ENCODE measurements at regions not wholly inside any gene's neighbourhood (a gene's known extent, or its start where the extent isn't known, plus 50 kb on each side); places are given as distances from the start of the nearest gene placed in this dataset.

- DNase-seq: peak; percentile 27
- Mint-ChIP-seq H3K36me3 (ENCODE audit: low read depth) (no peaks in the 10 kb centered on the region), H3K4me3 (no peak overlapping the region), H3K27ac (no peak overlapping the region), H3K9me3 (no peaks in the 10 kb centered on the region), H3K27me3 (peaks cover 4% of the 10 kb centered on the region), H3K4me1 (no peaks in the 10 kb centered on the region)
- intact Hi-C loops (cut with micrococcal nuclease): no loop called here
These were observed 160.9 kb downstream of the RDH14 start for GRCh38 chr2:18399601-18400000.

GRCh38 chr2:18398833-18399232 is 161.6 kb downstream of the RDH14 start:
- Mint-ChIP-seq H3K36me3 (ENCODE audit: low read depth) (no peaks in the 10 kb centered on the region), H3K27me3 (peaks cover 4% of the 10 kb centered on the region), H3K4me3 (no peak overlapping the region), H3K4me1 (no peaks in the 10 kb centered on the region), H3K9me3 (no peaks in the 10 kb centered on the region), H3K27ac (no peak overlapping the region)
- peak; percentile 26 for DNase-seq
- intact Hi-C loops (cut with micrococcal nuclease): no loop called here

GRCh38 chr2:18396329-18397010 is 164.0 kb downstream of the RDH14 start:
- Mint-ChIP-seq H3K4me1 (no peaks in the 10 kb centered on the region), H3K27me3 (no peaks in the 10 kb centered on the region), H3K4me3 (no peak overlapping the region), H3K9me3 (no peaks in the 10 kb centered on the region), H3K36me3 (ENCODE audit: low read depth) (no peaks in the 10 kb centered on the region), H3K27ac (no peak overlapping the region)
- DNase-seq: peak; percentile 14
- intact Hi-C loops (cut with micrococcal nuclease): no loop called here

- H3K27me3 Mint-ChIP-seq: no peaks in the 10 kb centered on the region
- H3K27ac Mint-ChIP-seq: no peak overlapping the region
These were observed 164.9 kb downstream of the RDH14 start for GRCh38 chr2:18395555-18395954.

GRCh38 chr2:18387441-18388206 is 172.8 kb downstream of the RDH14 start:
- Mint-ChIP-seq H3K4me1 (no peaks in the 10 kb centered on the region), H3K27me3 (no peaks in the 10 kb centered on the region)

More at GRCh38 chr2:18395555-18395954, 164.9 kb downstream of the RDH14 start:
- no peaks in the 10 kb centered on the region for H3K36me3 Mint-ChIP-seq (ENCODE audit: low read depth)
- no peaks in the 10 kb centered on the region for H3K4me1 Mint-ChIP-seq
- no peaks in the 10 kb centered on the region for H3K9me3 Mint-ChIP-seq
- DNase-seq: peak; percentile 39
- no peak overlapping the region for H3K4me3 Mint-ChIP-seq
- intact Hi-C loops (cut with micrococcal nuclease): no loop called here

GRCh38 chr2:18384242-18384641 is 176.2 kb downstream of the RDH14 start:
- H3K27ac Mint-ChIP-seq: no peak overlapping the region
- H3K4me1 Mint-ChIP-seq: no peaks in the 10 kb centered on the region
- no peaks in the 10 kb centered on the region for H3K36me3 Mint-ChIP-seq (ENCODE audit: low read depth)
- no peak overlapping the region for H3K4me3 Mint-ChIP-seq
- no peaks in the 10 kb centered on the region for H3K27me3 Mint-ChIP-seq
- intact Hi-C loops (cut with micrococcal nuclease): no loop called here
- no peak for DNase-seq
- H3K9me3 Mint-ChIP-seq: no peaks in the 10 kb centered on the region

More at GRCh38 chr2:18387441-18388206, 172.8 kb downstream of the RDH14 start:
- DNase-seq: peak; percentile 84
- Mint-ChIP-seq H3K27ac (no peak overlapping the region), H3K9me3 (no peaks in the 10 kb centered on the region), H3K36me3 (ENCODE audit: low read depth) (no peaks in the 10 kb centered on the region), H3K4me3 (no peak overlapping the region)
- intact Hi-C loops (cut with micrococcal nuclease): loop anchor here (5.0 kb wide), 1 partner anchor 1475 kb away; no protein-coding TSS in a partner anchor

- H3K27me3 Mint-ChIP-seq: no peaks in the 10 kb centered on the region
- no peaks in the 10 kb centered on the region for H3K9me3 Mint-ChIP-seq
- no peak for DNase-seq
- H3K27ac Mint-ChIP-seq: no peak overlapping the region
- intact Hi-C loops (cut with micrococcal nuclease): no loop called here
- no peak overlapping the region for H3K4me3 Mint-ChIP-seq
- no peaks in the 10 kb centered on the region for H3K4me1 Mint-ChIP-seq
- H3K36me3 Mint-ChIP-seq (ENCODE audit: low read depth): no peaks in the 10 kb centered on the region
These were observed 179.1 kb downstream of the RDH14 start for GRCh38 chr2:18381386-18381785.

- Mint-ChIP-seq H3K4me3 (no peak overlapping the region), H3K27me3 (no peaks in the 10 kb centered on the region), H3K36me3 (ENCODE audit: low read depth) (no peaks in the 10 kb centered on the region), H3K4me1 (no peaks in the 10 kb centered on the region), H3K27ac (no peak overlapping the region), H3K9me3 (no peaks in the 10 kb centered on the region)
- intact Hi-C loops (cut with micrococcal nuclease): no loop called here
- no peak for DNase-seq
These were observed 180.1 kb downstream of the RDH14 start for GRCh38 chr2:18380321-18380720.

GRCh38 chr2:18379870-18380269 is 180.6 kb downstream of the RDH14 start:
- H3K36me3 Mint-ChIP-seq (ENCODE audit: low read depth): no peaks in the 10 kb centered on the region
- no peaks in the 10 kb centered on the region for H3K27me3 Mint-ChIP-seq
- intact Hi-C loops (cut with micrococcal nuclease): loop anchor here (5.0 to 10.0 kb wide), 2 partner anchors 528 to 665 kb away; no protein-coding TSS in a partner anchor

GRCh38 chr2:18378020-18378653 is 182.3 kb downstream of the RDH14 start:
- DNase-seq: peak; percentile 64
- Mint-ChIP-seq H3K36me3 (ENCODE audit: low read depth) (no peaks in the 10 kb centered on the region), H3K4me3 (no peak overlapping the region), H3K4me1 (no peaks in the 10 kb centered on the region), H3K9me3 (no peaks in the 10 kb centered on the region), H3K27me3 (peaks cover 9% of the 10 kb centered on the region), H3K27ac (no peak overlapping the region)
- intact Hi-C loops (cut with micrococcal nuclease): loop anchor here (5.0 to 10.0 kb wide), 2 partner anchors 526 to 663 kb away; no protein-coding TSS in a partner anchor

More at GRCh38 chr2:18379870-18380269, 180.6 kb downstream of the RDH14 start:
- Mint-ChIP-seq H3K4me3 (no peak overlapping the region), H3K27ac (no peak overlapping the region), H3K4me1 (no peaks in the 10 kb centered on the region), H3K9me3 (no peaks in the 10 kb centered on the region)
- DNase-seq: no peak

GRCh38 chr2:18376936-18377335 is 183.5 kb downstream of the RDH14 start:
- Mint-ChIP-seq H3K36me3 (ENCODE audit: low read depth) (no peaks in the 10 kb centered on the region), H3K27ac (no peak overlapping the region), H3K9me3 (no peaks in the 10 kb centered on the region), H3K27me3 (peaks cover 20% of the 10 kb centered on the region), H3K4me1 (no peaks in the 10 kb centered on the region), H3K4me3 (no peak overlapping the region)
- intact Hi-C loops (cut with micrococcal nuclease): loop anchor here (5.0 to 10.0 kb wide), 2 partner anchors 525 to 662 kb away; no protein-coding TSS in a partner anchor
- DNase-seq: no peak

GRCh38 chr2:18373664-18374063 is 186.8 kb downstream of the RDH14 start:
- Mint-ChIP-seq H3K9me3 (no peaks in the 10 kb centered on the region), H3K4me1 (no peaks in the 10 kb centered on the region), H3K4me3 (no peak overlapping the region), H3K27ac (no peak overlapping the region), H3K27me3 (peaks cover 25% of the 10 kb centered on the region), H3K36me3 (ENCODE audit: low read depth) (no peaks in the 10 kb centered on the region)
- intact Hi-C loops (cut with micrococcal nuclease): loop anchor here (10.0 kb wide), 1 partner anchor 659 kb away; no protein-coding TSS in a partner anchor
- DNase-seq: no peak

- no peaks in the 10 kb centered on the region for H3K36me3 Mint-ChIP-seq (ENCODE audit: low read depth)
- intact Hi-C loops (cut with micrococcal nuclease): loop anchor here (10.0 kb wide), 1 partner anchor 658 kb away; no protein-coding TSS in a partner anchor
- no peaks in the 10 kb centered on the region for H3K9me3 Mint-ChIP-seq
- no peaks in the 10 kb centered on the region for H3K4me1 Mint-ChIP-seq
- no peak overlapping the region for H3K27ac Mint-ChIP-seq
- H3K27me3 Mint-ChIP-seq: peaks cover 25% of the 10 kb centered on the region
- H3K4me3 Mint-ChIP-seq: no peak overlapping the region
- DNase-seq: no peak
These were observed 187.4 kb downstream of the RDH14 start for GRCh38 chr2:18373081-18373480.

- peaks cover 25% of the 10 kb centered on the region for H3K27me3 Mint-ChIP-seq
- H3K4me3 Mint-ChIP-seq: no peak overlapping the region
- H3K4me1 Mint-ChIP-seq: no peaks in the 10 kb centered on the region
- no peak for DNase-seq
- H3K9me3 Mint-ChIP-seq: no peaks in the 10 kb centered on the region
- no peak overlapping the region for H3K27ac Mint-ChIP-seq
- H3K36me3 Mint-ChIP-seq (ENCODE audit: low read depth): no peaks in the 10 kb centered on the region
- intact Hi-C loops (cut with micrococcal nuclease): loop anchor here (10.0 kb wide), 1 partner anchor 658 kb away; no protein-coding TSS in a partner anchor
These were observed 187.8 kb downstream of the RDH14 start for GRCh38 chr2:18372641-18373040.
